ENCODE measurements at regions not wholly inside any gene's neighbourhood (a gene's known extent, or its start where the extent isn't known, plus 50 kb on each side); places are given as distances from the start of the nearest gene placed in this dataset.
"Not testable (repeated sequence)": the region's sequence is repeated elsewhere in the genome, so short reads cannot be mapped to it uniquely, and the experiment has no call there.

- DNase-seq (ENCODE audit: low read depth in 2 of 3, low spot score in 1 of 3) = no peak
These were observed 1252.7 kb upstream of the FAM98A start for GRCh38 chr2:34851804-34852203.

- no peak for DNase-seq (ENCODE audit: low read depth in 2 of 3, low spot score in 1 of 3)
These were observed 1250.7 kb upstream of the FAM98A start for GRCh38 chr2:34849827-34850226.

- no peak for DNase-seq (ENCODE audit: low read depth in 2 of 3, low spot score in 1 of 3)
These were observed 1249.6 kb upstream of the FAM98A start for GRCh38 chr2:34848691-34849090.

- no peak for DNase-seq (ENCODE audit: low read depth in 2 of 3, low spot score in 1 of 3)
These were observed 1249.0 kb upstream of the FAM98A start for GRCh38 chr2:34848132-34848531.

GRCh38 chr2:34844629-34845028 is 1245.5 kb upstream of the FAM98A start:
- no peak for DNase-seq (ENCODE audit: low read depth in 2 of 3, low spot score in 1 of 3)

- no peak for DNase-seq (ENCODE audit: low read depth in 2 of 3, low spot score in 1 of 3)
These were observed 1239.3 kb upstream of the FAM98A start for GRCh38 chr2:34838408-34838807.

- DNase-seq (ENCODE audit: low read depth in 2 of 3, low spot score in 1 of 3) = no peak
These were observed 1237.3 kb upstream of the FAM98A start for GRCh38 chr2:34836361-34836760.

GRCh38 chr2:34831096-34831495 is 1232.0 kb upstream of the FAM98A start:
- DNase-seq (ENCODE audit: low read depth in 2 of 3, low spot score in 1 of 3) = no peak

GRCh38 chr2:34828481-34828880 is 1229.4 kb upstream of the FAM98A start:
- DNase-seq (ENCODE audit: low read depth in 2 of 3, low spot score in 1 of 3) = no peak

GRCh38 chr2:34827398-34827797 is 1228.3 kb upstream of the FAM98A start:
- no peak for DNase-seq (ENCODE audit: low read depth in 2 of 3, low spot score in 1 of 3)

GRCh38 chr2:34825686-34826085 is 1226.6 kb upstream of the FAM98A start:
- no peak for DNase-seq (ENCODE audit: low read depth in 2 of 3, low spot score in 1 of 3)

GRCh38 chr2:34822616-34823015 is 1223.5 kb upstream of the FAM98A start:
- no peak for DNase-seq (ENCODE audit: low read depth in 2 of 3, low spot score in 1 of 3)

GRCh38 chr2:34815052-34815741 is 1216.1 kb upstream of the FAM98A start:
- DNase-seq (ENCODE audit: low read depth in 2 of 3, low spot score in 1 of 3) = no peak

- no peak for DNase-seq (ENCODE audit: low read depth in 2 of 3, low spot score in 1 of 3)
These were observed 1211.4 kb upstream of the FAM98A start for GRCh38 chr2:34810456-34810855.

GRCh38 chr2:34808426-34808825 is 1209.3 kb upstream of the FAM98A start:
- DNase-seq (ENCODE audit: low read depth in 2 of 3, low spot score in 1 of 3) = no peak

GRCh38 chr2:34806891-34807290 is 1207.8 kb upstream of the FAM98A start:
- no peak for DNase-seq (ENCODE audit: low read depth in 2 of 3, low spot score in 1 of 3)

GRCh38 chr2:34806396-34806795 is 1207.3 kb upstream of the FAM98A start:
- no peak for DNase-seq (ENCODE audit: low read depth in 2 of 3, low spot score in 1 of 3)

- DNase-seq (ENCODE audit: low read depth in 2 of 3, low spot score in 1 of 3) = no peak
These were observed 1200.5 kb upstream of the FAM98A start for GRCh38 chr2:34799556-34799955.

- DNase-seq (ENCODE audit: low read depth in 2 of 3, low spot score in 1 of 3) = not testable (repeated sequence)
These were observed 1196.5 kb upstream of the FAM98A start for GRCh38 chr2:34795586-34795985.

GRCh38 chr2:34789169-34789568 is 1190.1 kb upstream of the FAM98A start:
- DNase-seq (ENCODE audit: low read depth in 2 of 3, low spot score in 1 of 3) = no peak

GRCh38 chr2:34787341-34787740 is 1188.2 kb upstream of the FAM98A start:
- DNase-seq (ENCODE audit: low read depth in 2 of 3, low spot score in 1 of 3) = no peak

- no peak for DNase-seq (ENCODE audit: low read depth in 2 of 3, low spot score in 1 of 3)
These were observed 1186.2 kb upstream of the FAM98A start for GRCh38 chr2:34785206-34785785.

- no peak for DNase-seq (ENCODE audit: low read depth in 2 of 3, low spot score in 1 of 3)
These were observed 1185.6 kb upstream of the FAM98A start for GRCh38 chr2:34784701-34785100.

All from stimulated activated CD4-positive, alpha-beta T cell treated with anti-CD3 and anti-CD28 coated beads, Interleukin-12 subunit alpha, Interleukin-12 subunit beta, amount 100 ng/mL, for 48 hours (primary cell).